IMR-90 (cell line): ENCODE measurements at regions not wholly inside any gene's neighbourhood (a gene's known extent, or its start where the extent isn't known, plus 50 kb on each side); places are given as distances from the start of the nearest gene placed in this dataset.

Experiments
- CEBPB ChIP-seq: IDR thresholded peaks from 2 replicates; pipeline ENCODE4 v1.6.1; 2012; ENCODE audit warnings: low read depth, low read length, improper control_type of control experiment
- CTCF ChIP-seq: conservative IDR thresholded peaks from 2 replicates; pipeline ENCODE4 v1.5.1; 2012; ENCODE audit warnings: mild to moderate bottlenecking, low read depth, low read length, improper control_type of control experiment
- MAFK ChIP-seq: IDR thresholded peaks from 2 replicates; pipeline ENCODE4 v1.6.1; 2012; ENCODE audit warnings: low read depth, low read length, improper control_type of control experiment
- MXI1 ChIP-seq: IDR thresholded peaks from 2 replicates; pipeline ENCODE4 v1.6.1; 2012; ENCODE audit warnings: low read depth, mild to moderate bottlenecking, low read length, moderate library complexity, borderline replicate concordance
- POLR2A ChIP-seq: IDR thresholded peaks from 2 replicates; pipeline ENCODE4 v1.6.1; 2012; ENCODE audit warnings: mild to moderate bottlenecking, low read depth, low read length
- RCOR1 ChIP-seq: IDR thresholded peaks from 2 replicates; pipeline ENCODE4 v1.6.1; 2012; ENCODE audit warnings: mild to moderate bottlenecking, low read length, improper control_type of control experiment; ENCODE audit not compliant: insufficient replicate concordance
- SMC3 ChIP-seq: fragments of 150-350 bp; IDR thresholded peaks from 2 replicates; pipeline ENCODE4 v1.6.1; 2016; ENCODE audit warnings: low read depth, mild to moderate bottlenecking, antibody characterized with exemption, low read length, moderate library complexity
- USF2 ChIP-seq: fragments of 150-350 bp; IDR thresholded peaks from 2 replicates; pipeline ENCODE4 v1.6.1; 2017; ENCODE audit warnings: mild to moderate bottlenecking, antibody characterized with exemption, low read length, low read depth

GRCh38 chr16:17743158-17743557, 272.4 kb upstream of the XYLT1 start:
- TF ChIP-seq CEBPB (no peak), CTCF (no peak), POLR2A (no peak), SMC3 (no peak), USF2 (no peak), MAFK (no peak), MXI1 (no peak), RCOR1 (no peak)
